ENCODE measurements at regions not wholly inside any gene's neighbourhood (a gene's known extent, or its start where the extent isn't known, plus 50 kb on each side); places are given as distances from the start of the nearest gene placed in this dataset.

DNA sequence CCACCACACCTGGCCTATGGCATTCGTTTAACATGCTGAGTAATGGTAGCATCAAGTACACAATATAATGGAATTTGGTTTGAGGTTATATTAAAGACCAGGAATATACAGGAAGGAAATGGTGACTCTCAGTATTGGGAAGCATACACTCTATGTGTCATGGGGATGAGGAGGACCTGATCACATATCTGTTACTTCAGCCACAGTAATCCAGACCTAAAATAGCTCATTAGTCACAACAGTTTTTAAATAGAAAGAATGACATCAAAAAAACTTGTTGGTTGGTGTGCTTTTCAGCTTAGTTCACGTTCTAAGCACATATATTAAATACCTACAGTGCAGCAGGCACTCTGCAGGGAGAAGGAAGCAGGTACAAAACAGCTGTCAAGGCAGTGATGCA, 52.5 kb upstream of the ATP2C1 start:
- DNase-seq, result no peak

DNA sequence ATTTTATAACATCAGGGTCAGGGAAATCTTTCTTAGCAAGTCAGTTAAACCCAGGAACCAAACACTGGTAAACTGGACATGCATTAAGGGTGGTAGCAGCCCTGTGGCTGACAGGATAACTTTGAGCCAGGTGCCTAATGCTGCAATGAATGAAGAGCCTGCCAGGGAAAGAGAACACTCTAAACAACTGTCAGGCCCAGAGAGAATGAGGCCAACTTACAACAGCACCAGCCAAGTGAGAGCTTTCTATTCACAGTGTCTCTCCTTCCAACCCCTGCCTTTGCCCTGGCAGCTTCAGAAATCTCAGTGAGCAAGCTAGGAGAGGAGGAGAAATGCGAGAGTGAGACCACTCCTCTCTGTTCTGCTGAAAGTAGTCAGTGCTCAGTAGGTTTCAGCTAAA, 50.4 kb upstream of the ATP2C1 start:
- DNase-seq, result no peak

All from NCI-H526 (cell line).